ENCODE measurements at regions not wholly inside any gene's neighbourhood (a gene's known extent, or its start where the extent isn't known, plus 50 kb on each side); places are given as distances from the start of the nearest gene placed in this dataset.

DNA sequence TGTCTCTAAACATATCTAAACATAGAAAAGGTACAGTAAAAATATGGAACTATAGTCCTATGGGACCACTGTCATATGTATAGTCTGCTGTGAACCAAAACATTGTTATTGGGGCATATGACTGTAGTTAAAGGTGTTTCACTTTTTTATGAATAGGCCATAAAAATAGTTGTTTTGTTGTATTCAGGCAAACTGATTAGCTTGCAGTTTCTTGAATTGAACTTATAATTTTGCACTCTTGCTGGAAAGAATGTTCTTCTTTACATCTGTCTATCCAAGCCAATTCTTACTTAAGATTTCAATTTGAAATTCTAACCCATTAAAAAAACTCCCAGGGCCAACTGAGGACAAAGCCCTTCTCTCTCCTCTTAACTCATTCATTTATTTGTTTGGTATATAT lies 234.1 kb downstream of the NOVA1 start:
- Histone ChIP-seq H3K9ac (ENCODE audit: low read length) (no peak overlapping the region), H3K27ac (ENCODE audit: low read length) (no peak overlapping the region), H3K9me3 (ENCODE audit: control insufficient read depth, low read depth, low read length) (no peaks in the 10 kb centered on the region), H3K4me1 (ENCODE audit: control insufficient read depth, low read depth, low read length) (no peaks in the 10 kb centered on the region), H3K36me3 (ENCODE audit: control insufficient read depth, low read depth, low read length) (no peaks in the 10 kb centered on the region), H3K4me3 (ENCODE audit: low read length) (no peak overlapping the region), H3K27me3 (ENCODE audit: control insufficient read depth, insufficient read depth, low read length) (no peaks in the 10 kb centered on the region)

GRCh38 chr14:26344596-26344995 lies 253.2 kb downstream of the NOVA1 start:
- H3K27me3 ChIP-seq (ENCODE audit: control insufficient read depth, insufficient read depth, low read length): no peaks in the 10 kb centered on the region
- H3K36me3 ChIP-seq (ENCODE audit: control insufficient read depth, low read depth, low read length): no peaks in the 10 kb centered on the region
- no peaks in the 10 kb centered on the region for H3K9me3 ChIP-seq (ENCODE audit: control insufficient read depth, low read depth, low read length)
- H3K4me1 ChIP-seq (ENCODE audit: control insufficient read depth, low read depth, low read length): no peaks in the 10 kb centered on the region
- no peak overlapping the region for H3K9ac ChIP-seq (ENCODE audit: low read length)
- H3K4me3 ChIP-seq (ENCODE audit: low read length): no peak overlapping the region
- no peak overlapping the region for H3K27ac ChIP-seq (ENCODE audit: low read length)

DNA sequence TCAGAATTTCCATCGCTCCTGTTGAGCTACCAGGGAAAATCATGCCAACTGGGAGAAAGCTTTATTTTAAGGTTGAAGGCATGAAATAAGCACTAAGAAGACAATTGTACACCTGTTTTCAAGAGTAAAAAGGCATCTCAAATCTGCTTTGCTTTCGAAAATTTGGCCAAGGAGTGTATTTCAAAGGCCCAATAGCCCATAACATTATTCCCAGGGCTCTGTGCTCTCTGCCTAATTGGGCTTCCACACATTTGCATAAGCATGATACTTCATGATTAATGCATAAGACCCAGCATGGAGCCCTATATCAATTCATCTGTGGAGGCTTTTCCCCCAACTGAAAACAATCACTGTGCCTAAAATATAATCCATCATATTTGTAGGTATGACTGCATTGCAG lies 258.5 kb downstream of the NOVA1 start:
- Histone ChIP-seq H3K4me1 (ENCODE audit: control insufficient read depth, low read depth, low read length) (no peaks in the 10 kb centered on the region), H3K36me3 (ENCODE audit: control insufficient read depth, low read depth, low read length) (no peaks in the 10 kb centered on the region), H3K9ac (ENCODE audit: low read length) (no peak overlapping the region), H3K9me3 (ENCODE audit: control insufficient read depth, low read depth, low read length) (no peaks in the 10 kb centered on the region), H3K4me3 (ENCODE audit: low read length) (no peak overlapping the region), H3K27ac (ENCODE audit: low read length) (no peak overlapping the region), H3K27me3 (ENCODE audit: control insufficient read depth, insufficient read depth, low read length) (no peaks in the 10 kb centered on the region)

DNA sequence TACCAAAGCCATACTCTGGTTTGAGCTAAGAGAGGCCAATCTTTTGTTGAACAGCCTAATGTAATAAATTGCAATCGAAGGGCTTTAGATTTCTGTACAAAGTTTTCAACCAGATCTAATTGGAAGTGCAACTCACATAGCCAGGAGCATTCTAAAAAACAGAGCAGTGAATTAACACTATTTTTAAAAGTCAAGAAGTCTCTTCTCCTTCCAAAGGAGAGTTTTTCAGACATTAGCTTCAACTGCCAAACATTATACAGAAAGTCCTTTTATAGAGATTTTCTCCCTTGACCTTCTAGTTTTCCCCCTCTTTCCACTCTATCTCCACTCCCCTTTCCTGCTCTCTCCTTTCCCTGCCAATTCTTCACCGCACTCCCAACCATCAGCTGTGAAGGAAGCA lies 259.6 kb downstream of the NOVA1 start:
- Histone ChIP-seq H3K9me3 (ENCODE audit: control insufficient read depth, low read depth, low read length) (no peaks in the 10 kb centered on the region), H3K4me1 (ENCODE audit: control insufficient read depth, low read depth, low read length) (no peaks in the 10 kb centered on the region), H3K4me3 (ENCODE audit: low read length) (no peak overlapping the region), H3K36me3 (ENCODE audit: control insufficient read depth, low read depth, low read length) (no peaks in the 10 kb centered on the region), H3K9ac (ENCODE audit: low read length) (no peak overlapping the region), H3K27me3 (ENCODE audit: control insufficient read depth, insufficient read depth, low read length) (no peaks in the 10 kb centered on the region), H3K27ac (ENCODE audit: low read length) (no peak overlapping the region)

DNA sequence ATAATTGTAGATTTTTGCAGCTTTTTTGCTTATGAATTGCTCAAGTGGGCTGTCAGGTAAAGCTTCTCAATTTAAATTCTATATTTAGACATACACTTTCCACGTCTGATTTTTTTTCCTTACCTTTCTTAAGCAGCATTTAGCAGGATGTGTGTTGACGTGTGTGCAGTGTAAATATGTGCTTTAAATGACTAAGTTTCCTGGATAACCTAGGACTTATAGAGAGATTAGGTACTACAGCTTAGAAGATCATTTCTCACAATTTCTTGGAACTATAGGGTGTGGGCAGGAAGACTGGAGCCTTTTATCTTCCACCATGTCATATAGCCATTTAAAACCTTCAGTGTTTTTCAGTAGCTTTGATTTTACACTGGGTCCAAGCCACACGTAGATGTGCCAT lies 263.5 kb downstream of the NOVA1 start:
- H3K4me1 ChIP-seq (ENCODE audit: control insufficient read depth, low read depth, low read length): no peaks in the 10 kb centered on the region
- H3K9me3 ChIP-seq (ENCODE audit: control insufficient read depth, low read depth, low read length): no peaks in the 10 kb centered on the region
- H3K4me3 ChIP-seq (ENCODE audit: low read length): no peak overlapping the region

GRCh38 chr14:26332966-26333365 lies 264.9 kb downstream of the NOVA1 start:
- no peak overlapping the region for H3K9ac ChIP-seq (ENCODE audit: low read length)

More for the DNA sequence above, 263.5 kb downstream of the NOVA1 start:
- H3K27me3 ChIP-seq (ENCODE audit: control insufficient read depth, insufficient read depth, low read length): no peaks in the 10 kb centered on the region
- H3K36me3 ChIP-seq (ENCODE audit: control insufficient read depth, low read depth, low read length): no peaks in the 10 kb centered on the region
- no peak overlapping the region for H3K9ac ChIP-seq (ENCODE audit: low read length)
- no peak overlapping the region for H3K27ac ChIP-seq (ENCODE audit: low read length)

DNA sequence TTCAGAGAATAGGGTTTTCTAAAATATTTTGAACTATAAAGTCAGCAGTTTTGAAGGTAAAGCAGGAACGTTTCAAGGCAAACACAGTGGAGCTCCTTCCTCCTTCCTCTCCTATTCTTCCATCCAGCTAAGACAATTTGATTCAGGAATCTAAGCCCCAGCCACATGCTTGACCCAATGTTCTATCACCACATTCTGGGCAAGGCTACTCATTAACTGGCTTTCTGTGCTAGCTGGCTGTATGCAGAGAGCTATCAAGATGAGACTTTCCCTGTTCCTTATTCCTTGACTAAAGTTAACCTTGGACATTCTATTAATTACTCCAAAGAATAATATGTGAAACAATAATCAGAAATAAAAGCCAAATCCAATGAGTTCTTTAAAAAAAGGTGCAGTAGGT lies 266.9 kb downstream of the NOVA1 start:
- Histone ChIP-seq H3K9me3 (ENCODE audit: control insufficient read depth, low read depth, low read length) (no peaks in the 10 kb centered on the region), H3K27ac (ENCODE audit: low read length) (no peak overlapping the region), H3K36me3 (ENCODE audit: control insufficient read depth, low read depth, low read length) (no peaks in the 10 kb centered on the region), H3K27me3 (ENCODE audit: control insufficient read depth, insufficient read depth, low read length) (no peaks in the 10 kb centered on the region), H3K9ac (ENCODE audit: low read length) (no peak overlapping the region), H3K4me3 (ENCODE audit: low read length) (no peak overlapping the region), H3K4me1 (ENCODE audit: control insufficient read depth, low read depth, low read length) (no peaks in the 10 kb centered on the region)

More at GRCh38 chr14:26332966-26333365, 264.9 kb downstream of the NOVA1 start:
- H3K9me3 ChIP-seq (ENCODE audit: control insufficient read depth, low read depth, low read length): no peaks in the 10 kb centered on the region
- H3K4me1 ChIP-seq (ENCODE audit: control insufficient read depth, low read depth, low read length): no peaks in the 10 kb centered on the region
- H3K36me3 ChIP-seq (ENCODE audit: control insufficient read depth, low read depth, low read length): no peaks in the 10 kb centered on the region
- H3K27ac ChIP-seq (ENCODE audit: low read length): no peak overlapping the region
- no peak overlapping the region for H3K4me3 ChIP-seq (ENCODE audit: low read length)
- no peaks in the 10 kb centered on the region for H3K27me3 ChIP-seq (ENCODE audit: control insufficient read depth, insufficient read depth, low read length)

- Histone ChIP-seq H3K36me3 (ENCODE audit: control insufficient read depth, low read depth, low read length) (no peaks in the 10 kb centered on the region), H3K9ac (ENCODE audit: low read length) (no peak overlapping the region), H3K9me3 (ENCODE audit: control insufficient read depth, low read depth, low read length) (no peaks in the 10 kb centered on the region), H3K27me3 (ENCODE audit: control insufficient read depth, insufficient read depth, low read length) (no peaks in the 10 kb centered on the region), H3K27ac (ENCODE audit: low read length) (no peak overlapping the region), H3K4me1 (ENCODE audit: control insufficient read depth, low read depth, low read length) (peaks cover 7% of the 10 kb centered on the region), H3K4me3 (ENCODE audit: low read length) (no peak overlapping the region)
These were observed 269.0 kb downstream of the NOVA1 start for GRCh38 chr14:26328791-26329190.

- H3K9me3 ChIP-seq (ENCODE audit: control insufficient read depth, low read depth, low read length): no peaks in the 10 kb centered on the region
These were observed 274.0 kb downstream of the NOVA1 start for GRCh38 chr14:26323869-26324268.

GRCh38 chr14:26320886-26321285 lies 276.9 kb downstream of the NOVA1 start:
- Histone ChIP-seq H3K27me3 (ENCODE audit: control insufficient read depth, insufficient read depth, low read length) (no peaks in the 10 kb centered on the region), H3K9ac (ENCODE audit: low read length) (no peak overlapping the region), H3K36me3 (ENCODE audit: control insufficient read depth, low read depth, low read length) (no peaks in the 10 kb centered on the region), H3K4me3 (ENCODE audit: low read length) (no peak overlapping the region), H3K9me3 (ENCODE audit: control insufficient read depth, low read depth, low read length) (no peaks in the 10 kb centered on the region), H3K27ac (ENCODE audit: low read length) (no peak overlapping the region), H3K4me1 (ENCODE audit: control insufficient read depth, low read depth, low read length) (peaks cover 7% of the 10 kb centered on the region)

More at GRCh38 chr14:26323869-26324268, 274.0 kb downstream of the NOVA1 start:
- H3K4me3 ChIP-seq (ENCODE audit: low read length): no peak overlapping the region
- H3K4me1 ChIP-seq (ENCODE audit: control insufficient read depth, low read depth, low read length): peaks cover 7% of the 10 kb centered on the region
- H3K27ac ChIP-seq (ENCODE audit: low read length): no peak overlapping the region
- H3K27me3 ChIP-seq (ENCODE audit: control insufficient read depth, insufficient read depth, low read length): no peaks in the 10 kb centered on the region
- H3K9ac ChIP-seq (ENCODE audit: low read length): no peak overlapping the region
- H3K36me3 ChIP-seq (ENCODE audit: control insufficient read depth, low read depth, low read length): no peaks in the 10 kb centered on the region

GRCh38 chr14:26319139-26319864 lies 278.5 kb downstream of the NOVA1 start:
- no peaks in the 10 kb centered on the region for H3K9me3 ChIP-seq (ENCODE audit: control insufficient read depth, low read depth, low read length)
- no peak overlapping the region for H3K27ac ChIP-seq (ENCODE audit: low read length)
- no peaks in the 10 kb centered on the region for H3K27me3 ChIP-seq (ENCODE audit: control insufficient read depth, insufficient read depth, low read length)
- H3K4me3 ChIP-seq (ENCODE audit: low read length): no peak overlapping the region
- H3K36me3 ChIP-seq (ENCODE audit: control insufficient read depth, low read depth, low read length): no peaks in the 10 kb centered on the region
- no peak overlapping the region for H3K9ac ChIP-seq (ENCODE audit: low read length)
- no peaks in the 10 kb centered on the region for H3K4me1 ChIP-seq (ENCODE audit: control insufficient read depth, low read depth, low read length)

DNA sequence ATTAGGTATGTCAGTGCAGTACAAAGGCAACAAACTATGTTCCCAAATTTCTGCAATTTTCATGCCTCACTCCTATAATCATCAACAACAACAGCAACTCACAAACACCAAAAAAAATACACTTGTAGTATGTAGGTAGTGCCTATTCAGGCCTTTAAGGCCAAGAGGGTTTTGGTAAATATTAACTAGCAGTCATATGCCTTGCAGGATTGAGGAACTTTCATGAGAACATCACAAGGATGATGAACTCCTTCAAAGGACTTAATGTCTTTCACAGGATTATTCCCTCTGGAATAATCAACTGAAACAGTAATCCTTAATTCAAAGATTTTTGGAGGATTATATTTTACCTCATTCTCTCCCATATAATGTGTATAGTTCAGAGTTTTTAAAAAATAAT lies 293.8 kb downstream of the NOVA1 start:
- Histone ChIP-seq H3K36me3 (ENCODE audit: control insufficient read depth, low read depth, low read length) (no peaks in the 10 kb centered on the region), H3K9me3 (ENCODE audit: control insufficient read depth, low read depth, low read length) (no peaks in the 10 kb centered on the region), H3K4me1 (ENCODE audit: control insufficient read depth, low read depth, low read length) (peaks cover 5% of the 10 kb centered on the region), H3K4me3 (ENCODE audit: low read length) (no peak overlapping the region), H3K9ac (ENCODE audit: low read length) (no peak overlapping the region), H3K27ac (ENCODE audit: low read length) (no peak overlapping the region), H3K27me3 (ENCODE audit: control insufficient read depth, insufficient read depth, low read length) (no peaks in the 10 kb centered on the region)
